SIG-M5 (cell line): ENCODE measurements at regions not wholly inside any gene's neighbourhood (a gene's known extent, or its start where the extent isn't known, plus 50 kb on each side); places are given as distances from the start of the nearest gene placed in this dataset.

ENCODE experiments used
- DNase-seq: peaks from one replicate; lab custom pipeline; 2025; lab: John Stamatoyannopoulos, UW

GRCh38 chr12:87930033-87930432 is 99.2 kb downstream of the C12orf50 start:
- no peak for DNase-seq

- DNase-seq, result no peak
These were observed 99.9 kb downstream of the C12orf50 start for GRCh38 chr12:87929346-87929745.

- DNase-seq, result no peak
These were observed 101.2 kb downstream of the C12orf50 start for GRCh38 chr12:87928031-87928430.

- no peak for DNase-seq
These were observed 104.2 kb downstream of the C12orf50 start for GRCh38 chr12:87925021-87925420.

GRCh38 chr12:87924149-87924548 is 105.1 kb downstream of the C12orf50 start:
- no peak for DNase-seq

- DNase-seq, result no peak
These were observed 105.8 kb downstream of the C12orf50 start for GRCh38 chr12:87923361-87923760.

- no peak for DNase-seq
These were observed 106.5 kb downstream of the C12orf50 start for GRCh38 chr12:87922736-87923135.

- DNase-seq, result no peak
These were observed 107.6 kb downstream of the C12orf50 start for GRCh38 chr12:87921621-87922020.

- DNase-seq, result no peak
These were observed 109.1 kb downstream of the C12orf50 start for GRCh38 chr12:87920139-87920538.

GRCh38 chr12:87901457-87901856 is 127.7 kb downstream of the C12orf50 start:
- no peak for DNase-seq

- no peak for DNase-seq
These were observed 131.5 kb downstream of the C12orf50 start for GRCh38 chr12:87897662-87898061.

GRCh38 chr12:87883806-87884205 is 145.4 kb downstream of the C12orf50 start:
- no peak for DNase-seq

- no peak for DNase-seq
These were observed 150.1 kb downstream of the C12orf50 start for GRCh38 chr12:87879141-87879540.

GRCh38 chr12:87870493-87871460 is 158.4 kb downstream of the C12orf50 start:
- no peak for DNase-seq

GRCh38 chr12:87870061-87870460 is 159.1 kb downstream of the C12orf50 start:
- DNase-seq, result no peak

GRCh38 chr12:87866578-87867292 is 162.5 kb downstream of the C12orf50 start:
- DNase-seq, result no peak

- DNase-seq, result no peak
These were observed 167.4 kb downstream of the C12orf50 start for GRCh38 chr12:87861791-87862190.

GRCh38 chr12:87853448-87854003 is 175.7 kb downstream of the C12orf50 start:
- DNase-seq, result no peak

GRCh38 chr12:87849074-87849473 is 180.1 kb downstream of the C12orf50 start:
- DNase-seq, result no peak

- peak; percentile 6 for DNase-seq
These were observed 180.8 kb downstream of the C12orf50 start for GRCh38 chr12:87848248-87848868.

GRCh38 chr12:87847147-87847546 is 182.1 kb downstream of the C12orf50 start:
- no peak for DNase-seq

- no peak for DNase-seq
These were observed 183.2 kb downstream of the C12orf50 start for GRCh38 chr12:87846045-87846444.
